Sciatic nerve (tissue), 2 donors: ENCODE measurements at regions not wholly inside any gene's neighbourhood (a gene's known extent, or its start where the extent isn't known, plus 50 kb on each side); places are given as distances from the start of the nearest gene placed in this dataset.

ENCODE experiments used
- ATAC-seq: fragments of 200-7000 bp; cut with Tn5 transposase; one replicate; pipeline ENCODE4 v1.9.1; 2020; ENCODE audit warnings: mild to moderate bottlenecking, moderate library complexity
- DNase-seq: peaks from one replicate; pipeline ENCODE4 v3.0.0-alpha.2; 2020; ENCODE audit warnings: low spot score
- intact Hi-C: fragments of 100-400 bp; cut with DNase I; formaldehyde crosslinking; loops from one replicate; pipeline ENCODE4 v1.14.2; 2022
- donor health status: DM: no; HTN: no; CAD: no.
- donor health status: DM: no; HTN: no; CAD: no.

GRCh38 chr13:104204177-104204576 is 1138.0 kb upstream of the SLC10A2 start:
- intact Hi-C loops, result no loop called here
- ATAC-seq (no peak), DNase-seq (no peak)

GRCh38 chr13:104198801-104199200 is 1132.6 kb upstream of the SLC10A2 start:
- DNase-seq (no peak), ATAC-seq (no peak)
- intact Hi-C loops, result no loop called here

GRCh38 chr13:104196611-104197010 is 1130.4 kb upstream of the SLC10A2 start:
- intact Hi-C loops, result no loop called here

GRCh38 chr13:104181526-104182231 is 1115.5 kb upstream of the SLC10A2 start:
- intact Hi-C loops, result no loop called here
- DNase-seq, result no peak
- ATAC-seq, result no peak

More at GRCh38 chr13:104196611-104197010, 1130.4 kb upstream of the SLC10A2 start:
- ATAC-seq (no peak), DNase-seq (no peak)

- no peak for ATAC-seq
- intact Hi-C loops, result no loop called here
Observed at GRCh38 chr13:104170980-104171555, 1104.9 kb upstream of the SLC10A2 start.

GRCh38 chr13:104163866-104164630 is 1097.8 kb upstream of the SLC10A2 start:
- intact Hi-C loops, result no loop called here
- ATAC-seq, result no peak
- DNase-seq, result no peak

More at GRCh38 chr13:104170980-104171555, 1104.9 kb upstream of the SLC10A2 start:
- DNase-seq, result no peak

- DNase-seq (no peak), ATAC-seq (no peak)
- intact Hi-C loops, result no loop called here
Observed at GRCh38 chr13:104160536-104160935, 1094.3 kb upstream of the SLC10A2 start.

- intact Hi-C loops, result no loop called here
- ATAC-seq (no peak), DNase-seq (no peak)
Observed at GRCh38 chr13:104143760-104144416, 1077.7 kb upstream of the SLC10A2 start.

GRCh38 chr13:104140552-104140951 is 1074.3 kb upstream of the SLC10A2 start:
- no peak for DNase-seq
- intact Hi-C loops, result no loop called here
- ATAC-seq, result no peak

- no peak for ATAC-seq
- DNase-seq, result no peak
- intact Hi-C loops, result no loop called here
Observed at GRCh38 chr13:104137416-104137815, 1071.2 kb upstream of the SLC10A2 start.

- ATAC-seq (no peak), DNase-seq (no peak)
- intact Hi-C loops, result no loop called here
Observed at GRCh38 chr13:104132849-104133248, 1066.6 kb upstream of the SLC10A2 start.

- ATAC-seq (no peak), DNase-seq (no peak)
- intact Hi-C loops, result no loop called here
Observed at GRCh38 chr13:104114101-104114500, 1047.9 kb upstream of the SLC10A2 start.

GRCh38 chr13:104111031-104111430 is 1044.8 kb upstream of the SLC10A2 start:
- intact Hi-C loops, result no loop called here
- no peak for DNase-seq
- ATAC-seq, result no peak

- ATAC-seq (no peak), DNase-seq (no peak)
- intact Hi-C loops, result no loop called here
Observed at GRCh38 chr13:104106705-104107393, 1040.6 kb upstream of the SLC10A2 start.

- intact Hi-C loops, result no loop called here
- no peak for DNase-seq
- ATAC-seq, result no peak
Observed at GRCh38 chr13:104105418-104106355, 1039.5 kb upstream of the SLC10A2 start.

- no peak for ATAC-seq
- no peak for DNase-seq
- intact Hi-C loops, result no loop called here
Observed at GRCh38 chr13:104099750-104100149, 1033.5 kb upstream of the SLC10A2 start.

GRCh38 chr13:104098421-104098820 is 1032.2 kb upstream of the SLC10A2 start:
- intact Hi-C loops, result no loop called here
- no peak for ATAC-seq
- DNase-seq, result no peak

GRCh38 chr13:104086759-104087158 is 1020.5 kb upstream of the SLC10A2 start:
- DNase-seq (no peak), ATAC-seq (no peak)
- intact Hi-C loops, result no loop called here
